DOHH2 (cell line): ENCODE measurements at regions not wholly inside any gene's neighbourhood (a gene's known extent, or its start where the extent isn't known, plus 50 kb on each side); places are given as distances from the start of the nearest gene placed in this dataset.

Source experiments
- H3F3A ChIP-seq: fragments of 200-600 bp; sonication (generic), shearing (Covaris generic); 2 replicates; pipeline ENCODE4 v1.6.0; 2016; ENCODE audit warnings: antibody characterized with exemption, mild to moderate bottlenecking; ENCODE audit not compliant: control insufficient read depth, insufficient read depth
- H3K27ac ChIP-seq: fragments of 200-600 bp; sonication (generic); 2 replicates; pipeline ENCODE4 v1.5.1; 2014; ENCODE audit warnings: low read depth, mild to moderate bottlenecking, low read length, moderate library complexity
- H3K27me3 ChIP-seq: fragments of 200-600 bp; sonication (generic); 2 replicates; pipeline ENCODE4 v1.6.1; 2014; ENCODE audit warnings: mild to moderate bottlenecking, low read length, mixed read lengths; ENCODE audit not compliant: control insufficient read depth
- H3K36me3 ChIP-seq: fragments of 200-600 bp; sonication (generic); 2 replicates; pipeline ENCODE4 v1.6.1; 2014; ENCODE audit warnings: mild to moderate bottlenecking, low read length, moderate library complexity, mixed read lengths; ENCODE audit not compliant: control insufficient read depth
- H3K4me1 ChIP-seq: fragments of 200-600 bp; sonication (generic); 2 replicates; pipeline ENCODE4 v1.6.1; 2014; ENCODE audit warnings: mild to moderate bottlenecking, low read length, mixed read lengths; ENCODE audit not compliant: control insufficient read depth
- H3K4me2 ChIP-seq: fragments of 200-600 bp; sonication (generic); 2 replicates; pipeline ENCODE4 v1.6.0; 2014; ENCODE audit warnings: mild to moderate bottlenecking, low read length, moderate library complexity
- H3K4me3 ChIP-seq: fragments of 200-600 bp; sonication (generic); 2 replicates; pipeline ENCODE4 v1.5.1; 2014; ENCODE audit warnings: mild to moderate bottlenecking, low read length, mixed read lengths
- H3K79me2 ChIP-seq: fragments of 200-600 bp; sonication (generic); 2 replicates; pipeline ENCODE4 v1.6.1; 2014; ENCODE audit warnings: mild to moderate bottlenecking, low read length, mixed read lengths; ENCODE audit not compliant: control insufficient read depth
- H3K9me2 ChIP-seq: fragments of 200-600 bp; sonication (generic); replicated peaks from 2 replicates; pipeline ENCODE4 v1.6.1; 2014; ENCODE audit warnings: mild to moderate bottlenecking, low read length, mixed read lengths; ENCODE audit not compliant: control insufficient read depth
- H3K9me3 ChIP-seq: fragments of 200-600 bp; sonication (generic); 2 replicates; pipeline ENCODE4 v1.6.1; 2014; ENCODE audit warnings: antibody characterized with exemption, low read length, mixed read lengths; ENCODE audit not compliant: control insufficient read depth, insufficient read depth
- H4K20me1 ChIP-seq: fragments of 200-600 bp; sonication (generic); 2 replicates; pipeline ENCODE4 v1.6.0; 2014; ENCODE audit warnings: low read depth, mild to moderate bottlenecking, antibody characterized with exemption, low read length, moderate library complexity; ENCODE audit not compliant: control insufficient read depth, insufficient read depth
- EZH2phosphoT487 ChIP-seq: fragments of 200-600 bp; sonication (generic); IDR thresholded peaks from 2 replicates; pipeline ENCODE4 v1.6.1; 2017; ENCODE audit warnings: borderline replicate concordance, mild to moderate bottlenecking, antibody characterized with exemption, low read length, moderate library complexity, mixed read lengths
- TF ChIP-seq, protein P1 (sequence below): fragments of 200-600 bp; sonication (generic); IDR thresholded peaks from one replicate; pipeline ENCODE4 v1.5.1; 2014; ENCODE audit warnings: antibody characterized with exemption, mild to moderate bottlenecking, low read depth, low read length; ENCODE audit not compliant: poor library complexity, severe bottlenecking

DNA sequence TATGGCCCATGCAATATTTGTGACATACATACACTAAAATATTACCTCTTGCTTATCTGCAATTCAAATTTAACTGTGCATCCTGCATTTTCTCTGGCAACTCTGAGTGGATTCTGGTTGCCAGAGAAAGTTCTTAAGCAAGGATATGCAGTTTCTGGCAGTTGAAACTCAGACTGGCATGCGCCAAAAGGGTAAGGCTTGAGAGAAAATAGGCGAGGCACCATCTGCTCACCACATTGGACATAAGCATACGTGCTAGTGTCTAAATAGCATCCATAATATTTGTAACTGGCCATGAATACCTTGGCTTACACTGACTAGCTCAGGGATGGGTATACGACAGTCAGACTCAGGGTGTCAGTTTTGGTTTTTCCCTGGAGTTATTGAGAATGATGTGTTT is 465.1 kb downstream of the DOK5 start:
- Histone ChIP-seq H3K27me3 (no peaks in the 10 kb centered on the region), H3F3A (no peaks in the 10 kb centered on the region), H3K4me2 (no peak overlapping the region), H3K4me3 (no peak overlapping the region), H3K27ac (no peak overlapping the region), H3K9me2 (no peaks in the 10 kb centered on the region), H3K36me3 (no peaks in the 10 kb centered on the region), H3K4me1 (no peaks in the 10 kb centered on the region), H3K79me2 (no peaks in the 10 kb centered on the region), H3K9me3 (no peaks in the 10 kb centered on the region), H4K20me1 (no peaks in the 10 kb centered on the region)
- no peak for TF ChIP-seq EZH2phosphoT487
- TF ChIP-seq, protein P1, sequence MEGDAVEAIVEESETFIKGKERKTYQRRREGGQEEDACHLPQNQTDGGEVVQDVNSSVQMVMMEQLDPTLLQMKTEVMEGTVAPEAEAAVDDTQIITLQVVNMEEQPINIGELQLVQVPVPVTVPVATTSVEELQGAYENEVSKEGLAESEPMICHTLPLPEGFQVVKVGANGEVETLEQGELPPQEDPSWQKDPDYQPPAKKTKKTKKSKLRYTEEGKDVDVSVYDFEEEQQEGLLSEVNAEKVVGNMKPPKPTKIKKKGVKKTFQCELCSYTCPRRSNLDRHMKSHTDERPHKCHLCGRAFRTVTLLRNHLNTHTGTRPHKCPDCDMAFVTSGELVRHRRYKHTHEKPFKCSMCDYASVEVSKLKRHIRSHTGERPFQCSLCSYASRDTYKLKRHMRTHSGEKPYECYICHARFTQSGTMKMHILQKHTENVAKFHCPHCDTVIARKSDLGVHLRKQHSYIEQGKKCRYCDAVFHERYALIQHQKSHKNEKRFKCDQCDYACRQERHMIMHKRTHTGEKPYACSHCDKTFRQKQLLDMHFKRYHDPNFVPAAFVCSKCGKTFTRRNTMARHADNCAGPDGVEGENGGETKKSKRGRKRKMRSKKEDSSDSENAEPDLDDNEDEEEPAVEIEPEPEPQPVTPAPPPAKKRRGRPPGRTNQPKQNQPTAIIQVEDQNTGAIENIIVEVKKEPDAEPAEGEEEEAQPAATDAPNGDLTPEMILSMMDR = no peak

GRCh38 chr20:54938707-54939106 is 463.3 kb downstream of the DOK5 start:
- Histone ChIP-seq H3K27me3 (no peaks in the 10 kb centered on the region), H3K36me3 (no peaks in the 10 kb centered on the region), H3K4me3 (no peak overlapping the region), H4K20me1 (no peaks in the 10 kb centered on the region), H3K4me2 (no peak overlapping the region), H3K79me2 (no peaks in the 10 kb centered on the region), H3F3A (no peaks in the 10 kb centered on the region), H3K4me1 (no peaks in the 10 kb centered on the region), H3K9me3 (no peaks in the 10 kb centered on the region), H3K27ac (no peak overlapping the region), H3K9me2 (no peaks in the 10 kb centered on the region)
- TF ChIP-seq EZH2phosphoT487 = no peak
- TF ChIP-seq, protein P1 = no peak

GRCh38 chr20:54933212-54933904 is 458.0 kb downstream of the DOK5 start:
- no peaks in the 10 kb centered on the region for H3K9me2 ChIP-seq
- no peaks in the 10 kb centered on the region for H3F3A ChIP-seq
- H3K27me3 ChIP-seq = no peaks in the 10 kb centered on the region
- no peak overlapping the region for H3K27ac ChIP-seq
- TF ChIP-seq, protein P1 = no peak
- TF ChIP-seq EZH2phosphoT487 = no peak
- H3K4me1 ChIP-seq = no peaks in the 10 kb centered on the region
- no peaks in the 10 kb centered on the region for H4K20me1 ChIP-seq
- no peak overlapping the region for H3K4me2 ChIP-seq
- H3K79me2 ChIP-seq = no peaks in the 10 kb centered on the region
- no peak overlapping the region for H3K4me3 ChIP-seq
- H3K36me3 ChIP-seq = no peaks in the 10 kb centered on the region
- no peaks in the 10 kb centered on the region for H3K9me3 ChIP-seq
